ENCODE measurements at regions not wholly inside any gene's neighbourhood (a gene's known extent, or its start where the extent isn't known, plus 50 kb on each side); places are given as distances from the start of the nearest gene placed in this dataset.
A peak's percentile ranks its signal among the peaks of the same experiment; 100 is the strongest.
"Not testable (repeated sequence)": the region's sequence is repeated elsewhere in the genome, so short reads cannot be mapped to it uniquely, and the experiment has no call there.

- peak; percentile 20 for DNase-seq (ENCODE audit: low spot score)
- no peak for FAIRE-seq
Observed at GRCh38 chr7:24129597-24129996, 154.4 kb upstream of the NPY start.

GRCh38 chr7:24130631-24131030 is 153.4 kb upstream of the NPY start:
- DNase-seq (ENCODE audit: low spot score) (no peak), FAIRE-seq (no peak)

GRCh38 chr7:24133691-24134090 is 150.3 kb upstream of the NPY start:
- no peak for DNase-seq (ENCODE audit: low spot score)
- no peak for FAIRE-seq

- DNase-seq (ENCODE audit: low spot score), result no peak
- FAIRE-seq, result no peak
Observed at GRCh38 chr7:24134535-24134934, 149.5 kb upstream of the NPY start.

GRCh38 chr7:24135003-24135817 is 148.8 kb upstream of the NPY start:
- no peak for DNase-seq (ENCODE audit: low spot score)
- no peak for FAIRE-seq

- DNase-seq (ENCODE audit: low spot score) (no peak), FAIRE-seq (no peak)
Observed at GRCh38 chr7:24137338-24137737, 146.7 kb upstream of the NPY start.

- FAIRE-seq, result no peak
- no peak for DNase-seq (ENCODE audit: low spot score)
Observed at GRCh38 chr7:24138343-24138742, 145.6 kb upstream of the NPY start.

- DNase-seq (ENCODE audit: low spot score) (no peak), FAIRE-seq (no peak)
Observed at GRCh38 chr7:24140001-24140400, 144.0 kb upstream of the NPY start.

GRCh38 chr7:24141874-24142509 is 142.0 kb upstream of the NPY start:
- FAIRE-seq, result no peak
- DNase-seq (ENCODE audit: low spot score), result no peak

- no peak for DNase-seq (ENCODE audit: low spot score)
- no peak for FAIRE-seq
Observed at GRCh38 chr7:24143547-24143946, 140.4 kb upstream of the NPY start.

- no peak for FAIRE-seq
- DNase-seq (ENCODE audit: low spot score), result no peak
Observed at GRCh38 chr7:24151944-24152343, 132.0 kb upstream of the NPY start.

- DNase-seq (ENCODE audit: low spot score) (no peak), FAIRE-seq (no peak)
Observed at GRCh38 chr7:24152356-24152755, 131.6 kb upstream of the NPY start.

- DNase-seq (ENCODE audit: low spot score) (no peak), FAIRE-seq (no peak)
Observed at GRCh38 chr7:24152877-24153472, 131.0 kb upstream of the NPY start.

GRCh38 chr7:24157666-24158065 is 126.3 kb upstream of the NPY start:
- FAIRE-seq, result no peak

GRCh38 chr7:24158975-24159374 is 125.0 kb upstream of the NPY start:
- DNase-seq (ENCODE audit: low spot score) (no peak), FAIRE-seq (no peak)

More at GRCh38 chr7:24157666-24158065, 126.3 kb upstream of the NPY start:
- no peak for DNase-seq (ENCODE audit: low spot score)

- DNase-seq (ENCODE audit: low spot score), result no peak
- no peak for FAIRE-seq
Observed at GRCh38 chr7:24164401-24164800, 119.6 kb upstream of the NPY start.

GRCh38 chr7:24169077-24169624 is 114.8 kb upstream of the NPY start:
- FAIRE-seq (no peak), DNase-seq (ENCODE audit: low spot score) (no peak)

- DNase-seq (ENCODE audit: low spot score), result not testable (repeated sequence)
Observed at GRCh38 chr7:24171951-24172350, 112.0 kb upstream of the NPY start.

GRCh38 chr7:24172856-24173255 is 111.1 kb upstream of the NPY start:
- FAIRE-seq (no peak), DNase-seq (ENCODE audit: low spot score) (no peak)

More at GRCh38 chr7:24171951-24172350, 112.0 kb upstream of the NPY start:
- not testable (repeated sequence) for FAIRE-seq

- FAIRE-seq, result no peak
- DNase-seq (ENCODE audit: low spot score), result no peak
Observed at GRCh38 chr7:24175603-24176002, 108.4 kb upstream of the NPY start.

GRCh38 chr7:24178811-24179570 is 105.0 kb upstream of the NPY start:
- DNase-seq (ENCODE audit: low spot score) (no peak), FAIRE-seq (no peak)
